Endothelial cell of umbilical vein (primary cell): ENCODE measurements at regions not wholly inside any gene's neighbourhood (a gene's known extent, or its start where the extent isn't known, plus 50 kb on each side); places are given as distances from the start of the nearest gene placed in this dataset.
A peak's percentile ranks its signal among the peaks of the same experiment; 100 is the strongest.

Experiments used
- BruUV-seq: library from RNA; stranded (reverse); fragments of 400-500 nt; replicated peaks from 2 replicates; lab custom pipeline; 2021; lab: Mats Ljungman, UMichigan
- CTCF ChIA-PET: fragments of 300-600, 350-600 bp; sonication (Branson Sonifier 250); formaldehyde crosslinking; loops from one replicate; lab custom pipeline; 2021; ENCODE audit warnings: antibody characterized with exemption, inconsistent platforms; lab: Charles Lee
- POLR2A ChIA-PET: fragments of 300-600, 350-600 bp; sonication (Branson Sonifier 250); formaldehyde crosslinking; loops from one replicate; lab custom pipeline; 2021; ENCODE audit warnings: antibody characterized with exemption, inconsistent platforms; lab: Charles Lee
- DNase-seq: peaks from one replicate; pipeline ENCODE4 v3.0.0-alpha.2; 2011; ENCODE audit warnings: low read depth, low spot score
- FAIRE-seq: peaks from 2 replicates; lab custom pipeline; 2011; peaks lifted over from hg19 to GRCh38; lab: Jason Lieb, UNC
- H2AFZ ChIP-seq: 2 replicates; pipeline ENCODE4 v1.6.0; 2012; ENCODE audit warnings: low read depth, low read length, control low read depth, inconsistent platforms
- H3K27ac ChIP-seq: 2 replicates; pipeline ENCODE4 v1.5.1; 2011; ENCODE audit warnings: low read depth, mild to moderate bottlenecking, control low read depth, low read length, moderate library complexity; ENCODE audit not compliant: insufficient read depth
- H3K27me3 ChIP-seq, 2 experiments: 2 replicates each; pipeline versions ENCODE4 v1.6.0 to v1.6.1; 2011; ENCODE audit warnings: low read length in 2 of 2, mixed read lengths in 1 of 2; ENCODE audit not compliant: control insufficient read depth in 2 of 2, insufficient read depth in 2 of 2
- H3K36me3 ChIP-seq, 2 experiments: 2 replicates in 1 of 2; 3 replicates in 1 of 2; pipeline ENCODE4 v1.5.1; 2011; ENCODE audit warnings: low read length in 2 of 2, mild to moderate bottlenecking in 1 of 2, moderate library complexity in 1 of 2; ENCODE audit not compliant: control insufficient read depth in 2 of 2, insufficient read depth in 2 of 2; ENCODE audit errors: extremely low read depth in 1 of 2
- H3K4me1 ChIP-seq: 3 replicates; pipeline ENCODE4 v1.5.1; 2011; ENCODE audit warnings: mild to moderate bottlenecking, low read length; ENCODE audit not compliant: control insufficient read depth, insufficient read depth; ENCODE audit errors: extremely low read depth
- H3K4me2 ChIP-seq: 2 replicates; pipeline ENCODE4 v1.6.1; 2011; ENCODE audit warnings: low read length, control low read depth, mixed read lengths; ENCODE audit not compliant: insufficient read depth
- H3K4me3 ChIP-seq, 3 experiments: fragments of 200-600 bp in 1 of 3; sonication (generic), shearing (Covaris generic) in 1 of 3; replicated peaks in 1 of 3; 2 replicates each; pipeline ENCODE4 v1.5.1; 2011 to 2016; ENCODE audit warnings: control low read depth in 3 of 3, low read length in 3 of 3, mild to moderate bottlenecking in 2 of 3, inconsistent platforms in 1 of 3, low read depth in 1 of 3, moderate library complexity in 1 of 3; ENCODE audit not compliant: insufficient read depth in 1 of 3
- H3K79me2 ChIP-seq: 2 replicates; pipeline ENCODE4 v1.6.0; 2012; ENCODE audit warnings: low read length, inconsistent platforms; ENCODE audit not compliant: control insufficient read depth, insufficient read depth
- H3K9ac ChIP-seq: replicated peaks from 2 replicates; pipeline ENCODE3; 2011; ENCODE audit warnings: low read length, control low read depth; ENCODE audit not compliant: insufficient read depth; ENCODE audit errors: extremely low read depth
- H3K9me1 ChIP-seq: replicated peaks from 3 replicates; pipeline ENCODE4 v1.6.0; 2011; ENCODE audit warnings: mild to moderate bottlenecking, low read length; ENCODE audit not compliant: control insufficient read depth, insufficient read depth; ENCODE audit errors: extremely low read depth
- H3K9me3 ChIP-seq: replicated peaks from 2 replicates; pipeline ENCODE4 v1.5.1; 2012; ENCODE audit warnings: low read length, inconsistent platforms; ENCODE audit not compliant: control insufficient read depth, insufficient read depth
- H4K20me1 ChIP-seq: replicated peaks from 2 replicates; pipeline ENCODE3; 2011; ENCODE audit warnings: mild to moderate bottlenecking, low read length; ENCODE audit not compliant: control insufficient read depth, insufficient read depth; ENCODE audit errors: extremely low read depth
- CTCF ChIP-seq, 2 donors: IDR thresholded peaks; 1 replicate in 1 of 2; 2 replicates in 1 of 2; pipeline ENCODE4 v1.5.1; 2011; ENCODE audit warnings: low read length in 2 of 2, mild to moderate bottlenecking in 2 of 2, moderate library complexity in 2 of 2, control low read depth in 1 of 2, inconsistent platforms in 1 of 2, low read depth in 1 of 2; ENCODE audit not compliant: insufficient read depth in 1 of 2; ENCODE audit errors: extremely low read depth in 1 of 2
- EZH2 ChIP-seq: IDR thresholded peaks from 2 replicates; pipeline ENCODE4 v1.6.1; 2012; ENCODE audit warnings: borderline replicate concordance, low read depth, mild to moderate bottlenecking, moderate library complexity, low read length, inconsistent platforms; ENCODE audit not compliant: severe bottlenecking
- FOS ChIP-seq: IDR thresholded peaks from 2 replicates; pipeline ENCODE4 v1.6.1; 2011; ENCODE audit warnings: mild to moderate bottlenecking, low read length, moderate library complexity, borderline replicate concordance; ENCODE audit not compliant: insufficient read depth
- GATA2 ChIP-seq: IDR thresholded peaks from 2 replicates; pipeline ENCODE4 v1.7.0; 2011; ENCODE audit warnings: low read depth, mild to moderate bottlenecking, moderate library complexity, mixed read lengths, low read length; ENCODE audit not compliant: insufficient read length, insufficient read depth
- JUN ChIP-seq: IDR thresholded peaks from 2 replicates; pipeline ENCODE4 v1.6.1; 2011; ENCODE audit warnings: borderline replicate concordance, low read depth; ENCODE audit not compliant: insufficient read length, insufficient read depth
- MAX ChIP-seq: IDR thresholded peaks from 2 replicates; pipeline ENCODE4 v1.6.1; 2011; ENCODE audit not compliant: insufficient read depth, insufficient read length
- MYC ChIP-seq: IDR thresholded peaks from one replicate; pipeline ENCODE4 v1.6.1; 2011; ENCODE audit warnings: mild to moderate bottlenecking, low read depth, low read length
- POLR2A ChIP-seq: IDR thresholded peaks from 2 replicates; pipeline ENCODE4 v1.6.1; 2012; ENCODE audit warnings: low read depth, mild to moderate bottlenecking, control low read depth, low read length
- POLR2AphosphoS5 ChIP-seq: IDR thresholded peaks from 2 replicates; pipeline ENCODE4 v1.6.1; 2012; ENCODE audit warnings: low read depth, mild to moderate bottlenecking, control low read depth, low read length, moderate library complexity; ENCODE audit not compliant: insufficient read depth
- dilution Hi-C: fragments of 300-500 bp; cut with MboI; formaldehyde crosslinking; loops from one replicate; pipeline ENCODE4 v1.15.0; 2019; ENCODE audit warnings: low sequenced_read_pairs; ENCODE audit not compliant: extremely low pct_ligation_motif_present
- intact Hi-C: fragments of 100-400 bp; cut with micrococcal nuclease; formaldehyde crosslinking; loops from one replicate; pipeline ENCODE4 v1.10.0; 2022

DNA sequence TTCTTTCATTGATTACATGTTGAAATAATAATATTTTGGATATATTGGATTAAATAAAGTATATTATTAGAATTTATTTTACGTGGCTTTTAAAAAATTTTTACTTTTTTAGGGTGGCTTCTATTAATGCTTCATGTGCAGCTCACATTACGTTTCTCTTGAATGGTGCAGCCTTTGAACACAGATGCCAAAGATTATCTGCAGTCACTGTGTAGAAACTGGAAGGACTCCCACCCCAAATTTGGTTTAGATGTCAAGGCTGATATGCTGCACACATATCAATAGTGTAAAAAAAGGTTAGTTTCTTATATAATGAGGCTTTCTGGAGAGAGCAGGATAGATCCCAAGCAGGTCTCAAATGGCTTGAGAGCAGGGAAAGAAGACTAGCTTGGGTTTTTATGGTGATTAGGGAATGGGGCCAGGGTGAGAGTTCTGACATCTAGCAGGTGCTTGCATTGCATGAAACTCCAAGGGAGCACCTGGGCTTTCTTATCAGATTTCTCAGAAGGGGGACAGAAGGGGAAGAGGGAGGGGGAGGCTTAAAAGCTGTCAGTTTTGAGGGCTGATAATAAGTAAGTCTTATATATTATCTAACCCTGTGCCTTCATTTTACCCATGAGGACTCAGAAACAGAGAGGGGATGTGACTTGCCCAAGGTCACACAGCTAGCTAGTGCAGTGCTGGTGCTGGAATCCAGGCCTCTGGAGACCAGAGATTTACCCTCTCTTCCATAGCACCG lies 89.6 kb downstream of the CHST2 start:
- intact Hi-C loops, result no loop called here
- H3K9me1 ChIP-seq, result no peaks in the 10 kb centered on the region
- no peaks in the 10 kb centered on the region for H3K4me1 ChIP-seq
- no peak overlapping the region for H3K4me3 ChIP-seq
- ChIA-PET CTCF (interaction anchor here (1.8 to 2.2 kb wide), 2 partner anchors 9 to 465 kb away, joined by 5 read pairs; no protein-coding TSS in a partner anchor), POLR2A (no interaction called here)
- H3K27ac ChIP-seq, result no peak overlapping the region
- TF ChIP-seq JUN, result no peak
- no peak for TF ChIP-seq MAX
- TF ChIP-seq MYC, result no peak
- TF ChIP-seq POLR2AphosphoS5, result no peak
- no peak for TF ChIP-seq EZH2
- no peak for TF ChIP-seq POLR2A
- H3K36me3 ChIP-seq, result no peaks in the 10 kb centered on the region
- H3K9me3 ChIP-seq, result no peaks in the 10 kb centered on the region
- no TSS peak for BruUV-seq
- DNase-seq (no peak), FAIRE-seq (no peak)
- H3K4me2 ChIP-seq, result no peak overlapping the region
- no peaks in the 10 kb centered on the region for H3K79me2 ChIP-seq
- no peak overlapping the region for H2AFZ ChIP-seq
- no peak overlapping the region for H3K9ac ChIP-seq
- no peaks in the 10 kb centered on the region for H3K27me3 ChIP-seq
- dilution Hi-C loops, result no loop called here
- H4K20me1 ChIP-seq, result no peaks in the 10 kb centered on the region

DNA sequence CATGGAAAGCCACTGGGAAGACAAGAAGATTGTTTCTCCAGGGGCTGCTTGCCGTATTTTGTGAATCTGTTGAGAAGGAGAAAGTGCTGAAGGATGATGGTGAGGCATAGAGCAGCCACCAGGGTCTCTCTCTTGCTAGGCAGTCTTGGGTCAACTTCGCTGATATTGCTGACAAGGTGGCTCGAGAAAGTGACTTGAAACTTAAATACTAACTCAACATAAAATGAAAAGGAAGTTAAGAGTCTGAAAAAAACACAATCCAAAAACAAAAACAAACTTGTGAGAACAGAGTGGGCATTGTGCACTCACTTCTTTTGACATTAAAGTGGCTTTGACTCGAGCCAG lies 90.1 kb downstream of the CHST2 start:
- no TSS peak for BruUV-seq
- no peak overlapping the region for H3K27ac ChIP-seq
- H3K79me2 ChIP-seq, result no peaks in the 10 kb centered on the region
- FAIRE-seq (no peak), DNase-seq (peak; percentile 2)
- intact Hi-C loops (no loop called here), dilution Hi-C loops (no loop called here)
- ChIA-PET CTCF (interaction anchor here (2.2 kb wide), 1 partner anchor 9 kb away, joined by 5 read pairs; no protein-coding TSS in a partner anchor), POLR2A (no interaction called here)
- no peak overlapping the region for H3K4me2 ChIP-seq
- H3K9me3 ChIP-seq, result no peaks in the 10 kb centered on the region
- TF ChIP-seq MAX (no peak), MYC (no peak), POLR2AphosphoS5 (no peak), GATA2 (no peak), POLR2A (no peak), EZH2 (no peak), JUN (no peak), FOS (no peak), CTCF (IDR thresholded peaks at IDR 0.05; ENCODE audit: extremely low read depth in 1 of 2, insufficient read depth in 1 of 2, low read depth in 1 of 2, low read length in 2 of 2) (no peak)
- H2AFZ ChIP-seq, result no peak overlapping the region
- H3K9me1 ChIP-seq, result no peaks in the 10 kb centered on the region
- H4K20me1 ChIP-seq, result no peaks in the 10 kb centered on the region
- H3K36me3 ChIP-seq, result no peaks in the 10 kb centered on the region
- no peak overlapping the region for H3K9ac ChIP-seq
- H3K4me1 ChIP-seq, result no peaks in the 10 kb centered on the region
- H3K27me3 ChIP-seq, result no peaks in the 10 kb centered on the region
- H3K4me3 ChIP-seq, result no peak overlapping the region
